GM20000 (cell line): ENCODE measurements at regions not wholly inside any gene's neighbourhood (a gene's known extent, or its start where the extent isn't known, plus 50 kb on each side); places are given as distances from the start of the nearest gene placed in this dataset.
"Not testable (repeated sequence)": the region's sequence is repeated elsewhere in the genome, so short reads cannot be mapped to it uniquely, and the experiment has no call there.

Experiments
- DNase-seq: peaks from one replicate; pipeline ENCODE4 v3.0.0; 2012; ENCODE audit warnings: low spot score
- CTCF ChIP-seq: IDR thresholded peaks from 2 replicates; pipeline ENCODE4 v1.5.1; 2012; ENCODE audit warnings: mild to moderate bottlenecking, control low read depth; ENCODE audit errors: extremely low read depth, missing control alignments

DNA sequence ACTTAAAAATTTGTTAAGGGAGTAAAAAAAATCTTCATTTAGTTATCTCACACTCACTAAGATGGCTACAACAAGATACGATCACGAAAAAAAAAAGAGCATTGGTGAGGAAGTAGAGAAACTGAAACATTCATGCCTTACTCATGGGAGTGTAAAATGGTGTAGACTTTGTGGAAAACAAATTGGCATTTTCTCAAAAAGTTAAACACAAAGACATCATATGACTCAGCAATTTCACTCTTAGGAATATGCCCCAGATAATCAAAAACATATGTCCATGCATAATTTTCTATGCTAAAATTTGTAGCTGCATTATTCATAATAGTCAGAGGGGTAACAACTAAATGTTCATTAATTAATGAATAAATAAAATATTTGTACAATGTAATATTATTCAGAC lies 120.9 kb upstream of the IRAK1BP1 start:
- no peak for TF ChIP-seq CTCF
- no peak for DNase-seq

DNA sequence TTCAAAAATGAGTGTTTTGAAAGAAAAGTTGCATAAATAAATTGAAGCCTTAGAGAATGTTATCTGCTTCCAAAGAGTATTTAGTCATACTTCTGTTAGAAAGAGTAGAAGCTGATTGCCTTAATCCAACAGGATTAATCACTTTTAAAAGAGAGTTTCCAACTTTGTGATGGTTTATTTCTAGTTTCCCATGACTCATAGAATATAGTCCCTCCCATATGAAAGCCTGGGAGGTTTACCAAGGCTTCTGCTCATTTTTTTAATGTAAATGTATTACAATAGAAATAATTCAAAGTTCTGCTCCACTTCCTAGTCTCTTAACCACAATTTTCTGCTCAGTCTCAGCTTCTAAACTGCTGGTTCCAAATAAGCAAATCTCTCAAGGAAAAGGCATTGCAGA lies 118.0 kb upstream of the IRAK1BP1 start:
- no peak for DNase-seq
- TF ChIP-seq CTCF, result no peak

GRCh38 chr6:78758297-78758798 lies 109.0 kb upstream of the IRAK1BP1 start:
- not testable (repeated sequence) for DNase-seq

- no peak for TF ChIP-seq CTCF
- DNase-seq, result no peak
These were observed 99.1 kb upstream of the IRAK1BP1 start for GRCh38 chr6:78768271-78768670.

DNA sequence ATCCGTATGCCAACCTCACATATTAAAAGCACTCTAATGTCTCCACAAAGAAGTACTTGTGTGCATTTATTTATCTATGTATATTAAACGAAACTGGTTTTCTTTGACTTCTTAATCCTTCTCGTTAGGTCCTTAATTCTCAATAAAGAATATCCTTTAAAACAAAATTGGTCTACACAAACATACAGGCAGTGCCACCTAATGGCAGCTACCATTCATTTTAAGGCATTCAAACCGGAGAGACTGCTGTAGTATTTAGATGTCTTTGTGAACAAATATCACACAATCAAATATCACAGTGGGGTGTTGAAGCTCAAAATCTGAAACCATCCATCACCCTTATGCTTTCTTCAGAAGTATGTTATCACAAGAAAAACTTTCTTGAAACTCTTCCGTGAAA lies 96.6 kb upstream of the IRAK1BP1 start:
- TF ChIP-seq CTCF, result no peak
- no peak for DNase-seq

DNA sequence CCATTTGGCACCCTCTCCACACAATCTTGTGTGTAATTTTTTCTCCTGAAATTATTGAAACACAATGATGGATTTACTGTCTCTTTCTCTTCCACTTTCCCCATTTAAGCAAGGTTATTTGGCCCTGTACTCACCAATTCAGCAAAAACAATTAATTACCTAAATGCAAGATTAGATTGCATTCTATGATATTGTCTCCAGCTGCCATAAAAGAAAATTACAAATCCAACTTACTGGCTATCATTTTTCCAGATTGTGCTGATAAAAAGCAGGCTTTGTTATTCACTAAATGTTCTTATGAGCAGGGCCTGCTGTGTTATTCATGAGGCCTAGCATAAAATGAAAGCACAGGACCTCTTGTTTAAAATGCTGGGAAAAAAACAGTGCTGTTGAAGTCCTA lies 95.8 kb upstream of the IRAK1BP1 start:
- no peak for DNase-seq
- no peak for TF ChIP-seq CTCF

GRCh38 chr6:78781001-78781400 lies 86.3 kb upstream of the IRAK1BP1 start:
- no peak for DNase-seq
- no peak for TF ChIP-seq CTCF

DNA sequence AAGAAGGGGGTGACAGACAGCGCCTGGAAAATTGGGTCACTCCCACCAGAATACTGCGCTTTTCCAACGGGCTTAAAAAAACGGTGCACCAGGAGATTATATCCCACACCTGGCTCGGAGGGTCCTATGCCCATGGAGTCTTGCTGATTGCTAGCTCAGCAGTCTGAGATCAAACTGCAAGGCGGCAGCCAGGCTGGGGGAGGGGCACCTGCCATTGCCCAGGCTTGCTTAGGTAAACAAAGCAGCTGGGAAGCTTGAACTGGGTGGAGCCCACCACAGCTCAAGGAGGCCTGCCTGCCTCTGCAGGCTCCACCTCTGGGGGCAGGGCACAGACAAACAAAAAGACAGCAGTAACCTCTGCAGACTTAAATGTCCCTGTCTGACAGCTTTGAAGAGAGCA lies 84.0 kb upstream of the IRAK1BP1 start:
- not testable (repeated sequence) for DNase-seq

DNA sequence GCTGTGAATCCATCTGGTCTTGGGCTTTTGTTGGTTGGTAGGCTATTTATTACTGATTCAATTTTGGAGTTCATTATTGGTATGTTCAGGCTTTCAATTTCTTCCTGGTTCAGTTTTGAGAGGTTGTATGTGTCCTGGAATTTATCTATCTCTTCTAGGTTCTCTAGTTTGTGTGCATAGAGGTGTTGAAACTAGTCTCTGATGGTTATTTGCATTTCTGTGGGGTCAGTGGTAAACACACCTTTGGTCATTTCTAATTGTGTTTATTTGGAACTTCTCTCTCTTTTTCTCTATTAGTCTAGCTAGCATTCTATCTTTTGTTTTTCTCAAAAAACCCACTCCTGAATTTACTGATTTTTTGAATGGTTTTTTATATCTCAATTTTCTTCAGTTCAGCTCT lies 70.1 kb upstream of the IRAK1BP1 start:
- DNase-seq, result no peak
- no peak for TF ChIP-seq CTCF
